Gastrocnemius medialis (tissue), 4 donors: ENCODE measurements at regions not wholly inside any gene's neighbourhood (a gene's known extent, or its start where the extent isn't known, plus 50 kb on each side); places are given as distances from the start of the nearest gene placed in this dataset.

Source experiments
- ATAC-seq, 2 donors: fragments of 150-250 bp; one replicate each; pipeline ENCODE4 v1.9.1; 2016
- DNase-seq, 2 donors: peaks; one replicate each; pipeline ENCODE4 v3.0.0-alpha.2; 2019
- H3K27ac ChIP-seq, 4 donors: fragments of 200-600 bp; sonication (generic); 1 replicate in 1 of 4; 2 replicates in 3 of 4; pipeline ENCODE4 v1.5.1; 2016 to 2018; ENCODE audit warnings: mild to moderate bottlenecking in 2 of 4, moderate library complexity in 1 of 4
- H3K27me3 ChIP-seq, 3 donors: fragments of 200-600 bp; sonication (generic) in 2 of 3; 1 replicate in 1 of 3; 2 replicates in 2 of 3; pipeline versions ENCODE4 v1.5.1 to v1.6.0; 2016 to 2019; ENCODE audit warnings: mild to moderate bottlenecking in 1 of 3, moderate library complexity in 1 of 3
- H3K36me3 ChIP-seq, 2 donors: fragments of 200-600 bp; sonication (generic) in 1 of 2; one replicate each; pipeline ENCODE4 v1.5.1; 2017 to 2018
- H3K4me1 ChIP-seq, 2 donors: fragments of 200-600 bp; sonication (generic) in 1 of 2; one replicate each; pipeline ENCODE4 v1.5.1; 2016 to 2017; ENCODE audit warnings: mild to moderate bottlenecking in 2 of 2
- H3K4me3 ChIP-seq, 4 donors: fragments of 200-600 bp; sonication (generic) in 3 of 4; 1 replicate in 1 of 4; 2 replicates in 3 of 4; pipeline ENCODE4 v1.5.1; 2016 to 2019; ENCODE audit warnings: mild to moderate bottlenecking in 2 of 4
- H3K9me3 ChIP-seq, 3 donors: fragments of 200-600 bp; sonication (generic) in 2 of 3; 1 replicate in 1 of 3; 2 replicates in 2 of 3; pipeline ENCODE4 v1.5.1; 2016 to 2019
- POLR2A ChIP-seq, 2 donors: fragments of 450-650 bp; IDR thresholded peaks; one replicate each; pipeline ENCODE4 v1.6.1; 2017; ENCODE audit warnings: antibody characterized with exemption in 2 of 2, mild to moderate bottlenecking in 2 of 2, moderate library complexity in 2 of 2
- in situ Hi-C, 4 donors: fragments of 200-750 bp; cut with MboI; loops; one replicate each; pipeline versions ENCODE4 v1.15.0 to v1.8.0; 2017; ENCODE audit warnings: low sequenced_read_pairs in 4 of 4
- intact Hi-C: fragments of 100-400 bp; cut with DNase I; formaldehyde crosslinking; loops from one replicate; pipeline ENCODE4 v1.15.1; 2023; ENCODE audit warnings: low total_unique reads
- TF ChIP-seq, protein P1 (sequence below), 5 experiments: fragments of 450-650 bp in 3 of 5; fragments of 200-600 bp in 2 of 5; sonication (generic) in 2 of 5; IDR thresholded peaks in 4 of 5; conservative IDR thresholded peaks in 1 of 5; 1 replicate in 4 of 5; 2 replicates in 1 of 5; pipeline ENCODE4 v1.5.1; 2016 to 2019; ENCODE audit warnings: antibody characterized with exemption in 5 of 5, mild to moderate bottlenecking in 3 of 5, moderate library complexity in 3 of 5

DNA sequence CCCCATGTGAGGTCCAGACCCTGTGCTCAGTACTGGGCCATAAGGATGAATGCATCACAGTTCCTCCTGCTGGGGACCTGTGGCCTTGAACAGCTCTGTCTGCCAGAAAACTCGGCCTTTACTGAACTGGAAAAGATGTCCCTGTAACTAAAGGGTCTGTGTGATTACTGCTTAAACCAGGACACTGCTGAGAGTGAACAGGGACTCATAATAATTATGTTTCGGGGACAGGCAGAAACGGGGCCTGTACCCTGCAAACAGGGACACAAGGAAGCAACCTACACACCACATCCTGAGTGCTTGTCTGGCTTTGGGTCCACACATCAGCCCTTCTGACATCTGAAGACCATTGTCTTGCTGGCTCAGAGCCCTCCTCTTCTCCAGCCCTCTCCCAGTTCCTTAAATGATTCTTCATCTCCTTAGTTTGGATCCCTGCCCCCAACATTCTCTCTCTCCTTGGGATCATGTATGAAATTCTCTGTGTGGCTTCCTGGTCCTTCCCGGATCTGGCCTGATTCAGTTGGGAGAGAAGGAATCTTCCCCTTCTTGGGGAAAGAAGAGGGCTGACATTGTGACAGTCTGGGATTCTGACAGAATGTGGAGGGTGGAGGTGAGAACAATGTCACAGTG, 248.0 kb downstream of the MYCN start:
- intact Hi-C loops = no loop called here

DNA sequence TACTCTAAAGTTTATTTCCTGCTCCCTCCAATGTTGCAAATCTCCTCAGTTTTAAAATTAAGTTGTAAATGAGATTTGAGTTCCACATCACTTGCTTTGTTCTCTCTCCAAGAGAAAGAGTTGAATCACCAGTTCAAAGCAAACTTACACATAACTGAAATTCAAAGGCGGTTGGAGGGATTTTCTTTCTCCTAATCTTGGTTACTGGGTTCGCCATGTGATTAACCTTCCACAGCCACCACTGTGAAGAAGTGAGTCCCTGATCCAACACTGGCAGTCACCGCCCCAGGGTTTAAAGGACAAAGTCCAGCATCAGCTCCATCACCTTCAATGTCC, 247.1 kb downstream of the MYCN start:
- TF ChIP-seq POLR2A (IDR thresholded peaks at IDR 0.05) = no peak
- TF ChIP-seq, protein P1, sequence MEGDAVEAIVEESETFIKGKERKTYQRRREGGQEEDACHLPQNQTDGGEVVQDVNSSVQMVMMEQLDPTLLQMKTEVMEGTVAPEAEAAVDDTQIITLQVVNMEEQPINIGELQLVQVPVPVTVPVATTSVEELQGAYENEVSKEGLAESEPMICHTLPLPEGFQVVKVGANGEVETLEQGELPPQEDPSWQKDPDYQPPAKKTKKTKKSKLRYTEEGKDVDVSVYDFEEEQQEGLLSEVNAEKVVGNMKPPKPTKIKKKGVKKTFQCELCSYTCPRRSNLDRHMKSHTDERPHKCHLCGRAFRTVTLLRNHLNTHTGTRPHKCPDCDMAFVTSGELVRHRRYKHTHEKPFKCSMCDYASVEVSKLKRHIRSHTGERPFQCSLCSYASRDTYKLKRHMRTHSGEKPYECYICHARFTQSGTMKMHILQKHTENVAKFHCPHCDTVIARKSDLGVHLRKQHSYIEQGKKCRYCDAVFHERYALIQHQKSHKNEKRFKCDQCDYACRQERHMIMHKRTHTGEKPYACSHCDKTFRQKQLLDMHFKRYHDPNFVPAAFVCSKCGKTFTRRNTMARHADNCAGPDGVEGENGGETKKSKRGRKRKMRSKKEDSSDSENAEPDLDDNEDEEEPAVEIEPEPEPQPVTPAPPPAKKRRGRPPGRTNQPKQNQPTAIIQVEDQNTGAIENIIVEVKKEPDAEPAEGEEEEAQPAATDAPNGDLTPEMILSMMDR (IDR thresholded peaks at IDR 0.05 in 4 of 5, conservative IDR thresholded peaks at IDR 0.05 in 1 of 5) = no peak
- H3K9me3 ChIP-seq = no peaks in the 10 kb centered on the region
- H3K4me3 ChIP-seq = no peak overlapping the region
- H3K27me3 ChIP-seq = no peaks in the 10 kb centered on the region
- in situ Hi-C loops (no loop called here), intact Hi-C loops (no loop called here)
- no peak for DNase-seq
- no peaks in the 10 kb centered on the region for H3K36me3 ChIP-seq
- H3K4me1 ChIP-seq = no peaks in the 10 kb centered on the region
- no peak overlapping the region for H3K27ac ChIP-seq
- no peak for ATAC-seq

More for the DNA sequence above, 248.0 kb downstream of the MYCN start:
- H3K27ac ChIP-seq = no peak overlapping the region
- H3K4me1 ChIP-seq = no peaks in the 10 kb centered on the region
- H3K27me3 ChIP-seq = no peaks in the 10 kb centered on the region
- DNase-seq = no peak
- no peaks in the 10 kb centered on the region for H3K9me3 ChIP-seq
- no peaks in the 10 kb centered on the region for H3K36me3 ChIP-seq
- no peak for ATAC-seq
- TF ChIP-seq, protein P1 (IDR thresholded peaks at IDR 0.05 in 4 of 5, conservative IDR thresholded peaks at IDR 0.05 in 1 of 5) = no peak
- no peak for TF ChIP-seq POLR2A (IDR thresholded peaks at IDR 0.05)
- no peak overlapping the region for H3K4me3 ChIP-seq
- in situ Hi-C loops = no loop called here

DNA sequence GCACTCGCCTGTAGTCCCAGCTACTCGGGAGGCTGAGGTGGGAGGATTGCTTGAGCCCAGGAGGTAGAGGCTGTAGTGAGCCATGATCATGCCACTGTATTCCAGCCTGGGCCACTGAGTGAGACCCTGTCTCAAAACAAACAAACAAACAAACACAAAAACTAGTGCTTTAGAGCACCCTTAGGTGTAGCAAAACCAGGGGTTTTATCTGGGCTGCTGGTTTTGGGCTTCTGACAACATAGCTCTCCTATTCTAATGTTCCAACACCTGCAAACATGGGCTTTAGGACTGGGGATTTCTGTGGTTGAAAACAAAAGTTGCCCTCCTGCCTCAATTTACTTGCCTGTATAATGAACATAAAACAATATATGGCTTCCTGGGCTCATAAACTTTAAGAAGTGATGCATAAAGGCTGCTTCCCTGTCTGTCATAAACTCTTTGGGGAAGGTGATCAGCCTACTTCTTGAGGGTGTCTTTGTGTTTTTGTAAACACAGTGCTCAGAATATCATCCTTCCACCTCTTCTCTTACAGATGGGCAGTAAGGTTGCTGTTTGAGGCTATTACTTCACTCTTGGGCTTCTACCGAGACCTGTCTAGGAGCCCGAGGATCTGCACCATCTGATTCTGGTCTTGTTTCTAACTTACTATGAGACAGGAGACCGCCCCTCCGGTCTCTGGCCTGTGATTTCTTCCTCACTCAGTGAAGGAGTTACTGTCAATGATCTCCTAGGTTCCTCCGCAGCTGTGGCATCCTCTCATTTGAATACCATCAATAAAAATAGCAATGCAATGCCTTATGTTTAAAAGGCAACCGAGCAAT, 246.5 kb downstream of the MYCN start:
- in situ Hi-C loops = no loop called here
- H3K4me3 ChIP-seq = no peak overlapping the region
- TF ChIP-seq POLR2A (IDR thresholded peaks at IDR 0.05) = no peak
- TF ChIP-seq, protein P1 (IDR thresholded peaks at IDR 0.05 in 4 of 5, conservative IDR thresholded peaks at IDR 0.05 in 1 of 5) = no peak
- no peak for ATAC-seq
- H3K36me3 ChIP-seq = no peaks in the 10 kb centered on the region
- no peaks in the 10 kb centered on the region for H3K27me3 ChIP-seq
- H3K4me1 ChIP-seq = no peaks in the 10 kb centered on the region
- H3K9me3 ChIP-seq = no peaks in the 10 kb centered on the region
- H3K27ac ChIP-seq = no peak overlapping the region
- DNase-seq = no peak
- intact Hi-C loops = no loop called here

DNA sequence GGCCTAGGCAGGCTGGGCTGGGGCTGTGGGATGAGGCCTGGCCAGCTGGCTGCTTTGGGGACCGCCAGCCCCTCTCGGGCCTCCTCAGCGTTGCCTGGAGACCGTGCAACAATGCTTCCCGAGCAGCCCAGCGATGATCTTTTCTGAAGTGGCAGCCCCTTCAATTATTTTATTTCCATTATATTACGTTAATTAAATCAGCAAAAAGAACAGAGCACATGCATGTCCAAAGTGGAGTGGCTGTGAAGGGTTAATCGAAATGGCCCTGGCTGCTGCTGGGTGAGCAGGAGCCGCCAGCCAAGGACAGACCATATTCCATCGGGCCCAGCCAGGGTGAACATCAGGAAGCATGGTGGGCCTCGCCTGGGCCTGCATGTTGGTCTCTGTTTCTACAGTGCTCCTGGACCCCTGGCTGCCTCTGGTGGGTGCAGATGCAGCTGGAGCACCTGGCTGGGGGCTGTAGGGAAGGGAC, 245.5 kb downstream of the MYCN start:
- Histone ChIP-seq H3K27ac (no peak overlapping the region), H3K4me3 (no peak overlapping the region), H3K4me1 (no peaks in the 10 kb centered on the region), H3K36me3 (no peaks in the 10 kb centered on the region), H3K27me3 (no peaks in the 10 kb centered on the region), H3K9me3 (no peaks in the 10 kb centered on the region)
- DNase-seq (no peak), ATAC-seq (no peak)
- in situ Hi-C loops (no loop called here), intact Hi-C loops (no loop called here)
- TF ChIP-seq POLR2A (IDR thresholded peaks at IDR 0.05) = no peak
- TF ChIP-seq, protein P1 (IDR thresholded peaks at IDR 0.05 in 4 of 5, conservative IDR thresholded peaks at IDR 0.05 in 1 of 5) = no peak
